Endodermal cell (in vitro differentiated cells): ENCODE measurements at regions not wholly inside any gene's neighbourhood (a gene's known extent, or its start where the extent isn't known, plus 50 kb on each side); places are given as distances from the start of the nearest gene placed in this dataset.

Experiments
- DNase-seq: peaks from one replicate; pipeline ENCODE4 v3.0.0-alpha.2; 2017
- H3K27ac ChIP-seq: 2 replicates; pipeline ENCODE4 v1.5.1; 2013; ENCODE audit warnings: mild to moderate bottlenecking, low read depth, low read length, moderate library complexity
- H3K27me3 ChIP-seq: 2 replicates; pipeline ENCODE4 v1.6.1; 2013; ENCODE audit warnings: mild to moderate bottlenecking, low read length, moderate library complexity; ENCODE audit not compliant: insufficient read depth, control insufficient read depth, poor library complexity, severe bottlenecking
- H3K36me3 ChIP-seq: 2 replicates; pipeline ENCODE4 v1.7.0; 2013; ENCODE audit warnings: mild to moderate bottlenecking, low read length, moderate library complexity; ENCODE audit not compliant: control insufficient read depth, insufficient read depth
- H3K4me1 ChIP-seq: one replicate; pipeline ENCODE4 v1.7.0; 2013; ENCODE audit warnings: low read length; ENCODE audit not compliant: control insufficient read depth, insufficient read depth
- H3K4me3 ChIP-seq: 2 replicates; pipeline ENCODE4 v1.5.1; 2013; ENCODE audit warnings: mild to moderate bottlenecking, low read length, moderate library complexity
- H3K9ac ChIP-seq: 2 replicates; pipeline ENCODE4 v1.6.1; 2013; ENCODE audit warnings: mild to moderate bottlenecking, low read length, moderate library complexity; ENCODE audit not compliant: poor library complexity, severe bottlenecking; ENCODE audit errors: extremely low read depth
- H3K9me3 ChIP-seq: 2 replicates; pipeline ENCODE4 v1.6.1; 2013; ENCODE audit warnings: mild to moderate bottlenecking, low read length, moderate library complexity; ENCODE audit not compliant: control insufficient read depth
- H3K27ac Mint-ChIP-seq: 2 replicates; pipeline ENCODE4 v1.8.0; 2020; ENCODE audit warnings: mixed read lengths
- H3K27me3 Mint-ChIP-seq: 2 replicates; pipeline ENCODE4 v1.8.0; 2021; ENCODE audit warnings: mild to moderate bottlenecking, mixed read lengths; ENCODE audit not compliant: insufficient read depth
- H3K36me3 Mint-ChIP-seq: 2 replicates; pipeline ENCODE4 v1.8.0; 2020; ENCODE audit warnings: low read depth, mixed read lengths
- H3K4me1 Mint-ChIP-seq: 2 replicates; pipeline ENCODE4 v1.8.0; 2020; ENCODE audit warnings: mixed read lengths
- H3K4me3 Mint-ChIP-seq: 2 replicates; pipeline ENCODE4 v1.8.0; 2020; ENCODE audit warnings: mild to moderate bottlenecking, moderate library complexity, mixed read lengths
- H3K9me3 Mint-ChIP-seq: 2 replicates; pipeline ENCODE4 v1.8.0; 2020; ENCODE audit warnings: mild to moderate bottlenecking, mixed read lengths
- CTCF ChIP-seq: fragments of 200-600 bp; sonication (generic); conservative IDR thresholded peaks from 2 replicates; pipeline ENCODE4 v1.5.0; 2021; ENCODE audit warnings: antibody characterized with exemption, mild to moderate bottlenecking
- WGBS, 2 experiments: methylation state at CpG; one replicate each; pipeline versions ENCODE4 v1.1.5 to v1.1.7; 2013; ENCODE audit warnings: missing lambda C conversion rate in 2 of 2, mixed read lengths in 1 of 2; ENCODE audit not compliant: insufficient coverage in 1 of 2, insufficient read length in 1 of 2; 5-methylcytosine and 5-hydroxymethylcytosine counted together

DNA sequence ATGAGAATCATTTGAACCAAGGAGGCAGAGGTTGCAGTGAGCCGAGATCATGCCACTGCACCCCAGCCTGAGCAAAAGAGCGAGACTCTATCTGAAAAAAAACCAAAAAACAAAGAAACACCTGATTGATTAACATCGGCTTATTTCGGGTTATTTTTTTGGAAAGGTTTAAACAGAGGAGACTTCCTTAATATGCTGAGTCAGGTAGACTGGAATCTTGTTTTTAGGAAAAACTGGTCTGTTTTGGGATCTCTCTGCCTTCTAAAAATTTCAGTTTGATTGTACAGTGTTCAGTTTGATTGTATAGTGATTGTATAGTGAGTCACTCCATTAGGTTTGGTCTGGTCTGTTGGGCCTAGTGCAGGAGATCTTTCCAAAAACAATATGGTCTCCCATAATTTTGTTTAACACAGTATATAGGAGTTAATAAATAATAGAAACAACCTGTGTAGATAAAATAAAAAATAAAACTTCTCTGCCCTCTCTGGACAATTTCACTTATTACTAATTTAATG, 196.3 kb upstream of the CHRM3 start:
- H3K36me3 ChIP-seq = no peaks in the 10 kb centered on the region
- H3K4me3 ChIP-seq = no peak overlapping the region
- H3K9me3 ChIP-seq = no peaks in the 10 kb centered on the region
- peaks cover 2% of the 10 kb centered on the region for H3K9me3 Mint-ChIP-seq
- no peaks in the 10 kb centered on the region for H3K27me3 ChIP-seq
- 89 to 96% methylated on average over 4 of the region's 4 CpGs for WGBS, 2 experiments
- no peak overlapping the region for H3K27ac ChIP-seq
- H3K36me3 Mint-ChIP-seq = no peaks in the 10 kb centered on the region
- H3K27ac Mint-ChIP-seq = no peak overlapping the region
- H3K9ac ChIP-seq = no peak overlapping the region
- no peak overlapping the region for H3K4me3 Mint-ChIP-seq
- H3K27me3 Mint-ChIP-seq = no peaks in the 10 kb centered on the region
- no peak for TF ChIP-seq CTCF
- H3K4me1 Mint-ChIP-seq = no peaks in the 10 kb centered on the region
- no peak for DNase-seq
- peaks cover 3% of the 10 kb centered on the region for H3K4me1 ChIP-seq

DNA sequence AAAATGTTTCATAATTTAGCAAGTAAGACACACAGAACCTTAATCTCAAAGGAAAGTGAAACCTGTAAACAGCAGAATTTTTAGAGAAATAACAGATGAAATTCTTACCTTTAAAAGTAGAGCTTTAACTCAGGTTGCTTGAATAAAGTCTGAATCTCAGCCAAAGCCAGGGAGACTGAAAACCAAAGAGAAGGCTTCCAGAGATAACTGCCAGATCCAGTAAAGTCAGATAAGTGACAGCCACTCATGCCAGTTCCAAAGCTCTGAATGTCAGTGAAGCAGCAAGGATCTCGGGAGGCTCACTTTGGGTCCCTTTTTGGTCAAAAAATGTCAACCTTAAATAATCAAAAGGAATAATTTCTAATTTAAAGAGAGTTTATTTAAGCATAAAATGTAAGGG, 199.9 kb upstream of the CHRM3 start:
- no peak overlapping the region for H3K27ac Mint-ChIP-seq

GRCh38 chr1:239185245-239185619, 201.1 kb upstream of the CHRM3 start:
- Histone ChIP-seq H3K4me1 (peaks cover 3% of the 10 kb centered on the region), H3K36me3 (no peaks in the 10 kb centered on the region), H3K9me3 (no peaks in the 10 kb centered on the region), H3K27ac (no peak overlapping the region), H3K9ac (no peak overlapping the region), H3K4me3 (no peak overlapping the region), H3K27me3 (no peaks in the 10 kb centered on the region)
- DNase-seq = no peak
- H3K36me3 Mint-ChIP-seq = peaks cover 2% of the 10 kb centered on the region
- no peak for TF ChIP-seq CTCF
- H3K27ac Mint-ChIP-seq = no peak overlapping the region
- WGBS, 2 experiments = no CpG with 5 or more reads among the region's 1 CpG
- peaks cover 2% of the 10 kb centered on the region for H3K9me3 Mint-ChIP-seq
- H3K4me1 Mint-ChIP-seq = no peaks in the 10 kb centered on the region
- H3K27me3 Mint-ChIP-seq = no peaks in the 10 kb centered on the region
- H3K4me3 Mint-ChIP-seq = no peak overlapping the region

More for the DNA sequence above, 199.9 kb upstream of the CHRM3 start:
- no peaks in the 10 kb centered on the region for H3K27me3 Mint-ChIP-seq
- Histone ChIP-seq H3K27ac (no peak overlapping the region), H3K4me3 (no peak overlapping the region), H3K9me3 (no peaks in the 10 kb centered on the region), H3K9ac (no peak overlapping the region), H3K27me3 (no peaks in the 10 kb centered on the region), H3K36me3 (no peaks in the 10 kb centered on the region), H3K4me1 (peaks cover 3% of the 10 kb centered on the region)
- no peaks in the 10 kb centered on the region for H3K9me3 Mint-ChIP-seq
- DNase-seq = no peak
- H3K4me3 Mint-ChIP-seq = no peak overlapping the region
- H3K36me3 Mint-ChIP-seq = no peaks in the 10 kb centered on the region
- 77% methylated on average over 1 of the region's 1 CpG; no CpG with 5 or more reads in 1 of the 2 experiments for WGBS, 2 experiments
- H3K4me1 Mint-ChIP-seq = no peaks in the 10 kb centered on the region
- no peak for TF ChIP-seq CTCF
